Upper lobe of right lung (tissue), 1 donor: ENCODE measurements at regions not wholly inside any gene's neighbourhood (a gene's known extent, or its start where the extent isn't known, plus 50 kb on each side); places are given as distances from the start of the nearest gene placed in this dataset.

Experiments
- ATAC-seq: fragments of 200-7000 bp; cut with Tn5 transposase; one replicate; pipeline ENCODE4 v1.9.1; 2020; ENCODE audit warnings: mild to moderate bottlenecking, moderate library complexity
- DNase-seq: peaks from one replicate; pipeline ENCODE4 v3.0.0-alpha.2; 2020
- H3K27ac ChIP-seq: fragments of 200-600 bp; one replicate; pipeline ENCODE4 v1.8.0; 2022
- H3K27me3 ChIP-seq: fragments of 200-600 bp; one replicate; pipeline ENCODE4 v1.8.0; 2022; ENCODE audit warnings: mild to moderate bottlenecking
- H3K36me3 ChIP-seq: fragments of 200-600 bp; one replicate; pipeline ENCODE4 v1.8.0; 2022
- H3K4me1 ChIP-seq: fragments of 200-600 bp; one replicate; pipeline ENCODE4 v1.8.0; 2022
- H3K4me3 ChIP-seq: fragments of 200-600 bp; one replicate; pipeline ENCODE4 v1.8.0; 2022; ENCODE audit warnings: mild to moderate bottlenecking
- H3K9me3 ChIP-seq: fragments of 200-600 bp; one replicate; pipeline ENCODE4 v1.8.0; 2022
- intact Hi-C: fragments of 100-400 bp; cut with DNase I; formaldehyde crosslinking; loops from one replicate; pipeline ENCODE4 v1.11.0; 2022
- TF ChIP-seq, protein P1 (sequence below): fragments of 200-600 bp; IDR thresholded peaks from one replicate; pipeline ENCODE4 v1.8.0; 2022; ENCODE audit warnings: antibody characterized with exemption
- donor health status: DM: no; HTN: yes; CAD: no; lungs with severe emphysema.

DNA sequence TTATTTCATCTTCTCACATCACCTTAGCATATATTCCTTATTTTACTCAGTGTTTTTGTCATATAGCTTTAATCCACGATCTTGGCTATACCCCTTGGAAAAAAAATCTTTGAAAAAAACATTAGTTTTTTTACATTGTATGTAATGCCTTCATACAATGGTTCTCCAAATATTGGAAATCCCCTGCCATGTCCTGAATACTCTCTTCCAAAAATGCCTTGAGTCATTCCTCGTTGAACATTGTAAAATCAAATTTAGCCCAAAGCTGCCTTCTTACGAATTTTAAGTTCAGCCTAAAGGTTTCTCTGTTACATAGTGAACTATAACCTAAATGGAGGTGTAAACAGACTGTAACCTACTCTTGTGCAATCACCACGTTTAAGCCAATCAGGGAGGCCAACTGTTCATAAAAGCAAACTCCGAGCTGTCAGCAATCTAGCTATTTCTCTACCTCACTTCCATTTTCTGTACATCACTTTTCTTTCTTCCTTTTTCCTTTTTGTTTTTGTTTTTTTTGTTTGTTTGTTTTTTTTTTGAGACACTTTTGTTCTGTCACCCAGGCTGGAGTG is 140.1 kb downstream of the ANXA2 start:
- Histone ChIP-seq H3K27ac (no peak overlapping the region), H3K36me3 (no peaks in the 10 kb centered on the region), H3K27me3 (peaks cover 4% of the 10 kb centered on the region), H3K4me1 (no peaks in the 10 kb centered on the region), H3K4me3 (no peak overlapping the region), H3K9me3 (no peaks in the 10 kb centered on the region)
- TF ChIP-seq, protein P1, sequence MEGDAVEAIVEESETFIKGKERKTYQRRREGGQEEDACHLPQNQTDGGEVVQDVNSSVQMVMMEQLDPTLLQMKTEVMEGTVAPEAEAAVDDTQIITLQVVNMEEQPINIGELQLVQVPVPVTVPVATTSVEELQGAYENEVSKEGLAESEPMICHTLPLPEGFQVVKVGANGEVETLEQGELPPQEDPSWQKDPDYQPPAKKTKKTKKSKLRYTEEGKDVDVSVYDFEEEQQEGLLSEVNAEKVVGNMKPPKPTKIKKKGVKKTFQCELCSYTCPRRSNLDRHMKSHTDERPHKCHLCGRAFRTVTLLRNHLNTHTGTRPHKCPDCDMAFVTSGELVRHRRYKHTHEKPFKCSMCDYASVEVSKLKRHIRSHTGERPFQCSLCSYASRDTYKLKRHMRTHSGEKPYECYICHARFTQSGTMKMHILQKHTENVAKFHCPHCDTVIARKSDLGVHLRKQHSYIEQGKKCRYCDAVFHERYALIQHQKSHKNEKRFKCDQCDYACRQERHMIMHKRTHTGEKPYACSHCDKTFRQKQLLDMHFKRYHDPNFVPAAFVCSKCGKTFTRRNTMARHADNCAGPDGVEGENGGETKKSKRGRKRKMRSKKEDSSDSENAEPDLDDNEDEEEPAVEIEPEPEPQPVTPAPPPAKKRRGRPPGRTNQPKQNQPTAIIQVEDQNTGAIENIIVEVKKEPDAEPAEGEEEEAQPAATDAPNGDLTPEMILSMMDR, result no peak
- intact Hi-C loops, result no loop called here
- ATAC-seq (no peak), DNase-seq (no peak)

DNA sequence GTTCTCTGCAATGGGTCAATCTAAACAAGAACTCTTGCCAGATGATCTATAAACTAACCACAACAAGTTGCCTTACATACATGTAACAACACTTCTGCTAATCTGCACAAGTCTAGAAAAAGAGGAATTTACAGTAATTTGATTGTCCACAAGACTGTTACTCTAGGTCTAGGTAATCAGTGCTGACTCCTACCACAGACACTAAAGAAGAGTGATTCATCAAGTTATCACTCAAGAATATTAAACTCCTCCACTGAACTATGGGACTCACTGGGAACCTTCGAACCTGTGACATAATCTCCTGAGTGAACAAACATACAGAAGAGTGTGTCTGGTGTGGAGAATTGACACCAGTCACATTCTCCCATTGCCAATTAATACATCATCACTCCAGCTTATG is 138.3 kb downstream of the ANXA2 start:
- no peak overlapping the region for H3K4me3 ChIP-seq

DNA sequence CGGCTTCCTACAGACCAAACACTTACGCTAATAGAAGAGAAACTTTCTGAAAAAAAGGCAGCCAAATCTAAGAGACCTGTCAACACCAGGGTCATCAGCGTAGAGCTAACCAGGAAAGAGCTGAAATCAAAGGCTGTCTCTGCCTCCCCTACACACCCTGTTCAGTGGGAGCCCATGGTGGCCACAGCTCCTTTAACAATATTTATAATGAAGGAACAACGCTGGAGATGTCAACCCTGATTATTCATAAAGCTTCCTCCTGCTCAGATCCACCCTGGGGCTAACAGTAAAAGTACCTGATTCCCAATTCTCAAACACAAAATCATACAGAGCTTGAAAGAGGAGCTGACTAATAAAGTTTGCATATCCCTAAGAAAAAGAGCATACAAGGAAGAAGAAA is 133.7 kb downstream of the ANXA2 start:
- Histone ChIP-seq H3K27ac (no peak overlapping the region), H3K36me3 (no peaks in the 10 kb centered on the region), H3K4me3 (no peak overlapping the region), H3K9me3 (no peaks in the 10 kb centered on the region), H3K4me1 (no peaks in the 10 kb centered on the region), H3K27me3 (peaks cover 5% of the 10 kb centered on the region)
- no peak for ATAC-seq
- intact Hi-C loops, result no loop called here
- no peak for DNase-seq
- TF ChIP-seq, protein P1, result no peak

More for the DNA sequence above, 138.3 kb downstream of the ANXA2 start:
- no peaks in the 10 kb centered on the region for H3K4me1 ChIP-seq
- TF ChIP-seq, protein P1, result no peak
- no peaks in the 10 kb centered on the region for H3K36me3 ChIP-seq
- H3K27ac ChIP-seq, result no peak overlapping the region
- ATAC-seq, result no peak
- DNase-seq, result no peak
- no peaks in the 10 kb centered on the region for H3K9me3 ChIP-seq
- H3K27me3 ChIP-seq, result peaks cover 5% of the 10 kb centered on the region
- intact Hi-C loops, result no loop called here

DNA sequence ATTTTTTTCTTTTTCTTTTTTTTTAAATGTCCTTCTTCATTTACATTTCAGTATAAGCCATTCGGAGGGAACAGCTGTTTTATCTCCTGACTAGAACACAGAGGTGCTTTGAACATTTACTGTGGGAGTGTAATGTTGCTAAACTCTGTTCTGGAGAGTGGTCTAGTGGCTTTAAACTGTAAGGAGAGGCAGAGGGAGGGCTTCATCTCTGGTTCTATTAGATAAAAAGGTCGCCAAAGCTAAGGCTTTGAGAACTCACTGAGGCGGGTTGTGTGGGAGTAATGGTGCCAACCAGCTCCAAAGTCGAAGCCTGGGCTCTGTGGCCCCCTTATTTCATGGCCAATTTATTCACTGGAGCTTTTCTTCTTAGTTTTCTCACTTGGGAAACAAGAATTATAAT is 133.2 kb downstream of the ANXA2 start:
- H3K4me3 ChIP-seq, result no peak overlapping the region
- intact Hi-C loops, result no loop called here
- H3K27me3 ChIP-seq, result peaks cover 5% of the 10 kb centered on the region
- H3K27ac ChIP-seq, result no peak overlapping the region
- ATAC-seq (no peak), DNase-seq (no peak)
- no peaks in the 10 kb centered on the region for H3K4me1 ChIP-seq
- TF ChIP-seq, protein P1, result no peak
- H3K9me3 ChIP-seq, result no peaks in the 10 kb centered on the region
- H3K36me3 ChIP-seq, result no peaks in the 10 kb centered on the region

GRCh38 chr15:60265057-60265456 is 132.7 kb downstream of the ANXA2 start:
- peaks cover 5% of the 10 kb centered on the region for H3K27me3 ChIP-seq
- H3K27ac ChIP-seq, result no peak overlapping the region
- no peaks in the 10 kb centered on the region for H3K36me3 ChIP-seq
- intact Hi-C loops, result no loop called here
- DNase-seq, result no peak
- ATAC-seq, result no peak
- no peaks in the 10 kb centered on the region for H3K9me3 ChIP-seq
- no peak overlapping the region for H3K4me3 ChIP-seq
- TF ChIP-seq, protein P1, result no peak
- H3K4me1 ChIP-seq, result no peaks in the 10 kb centered on the region

DNA sequence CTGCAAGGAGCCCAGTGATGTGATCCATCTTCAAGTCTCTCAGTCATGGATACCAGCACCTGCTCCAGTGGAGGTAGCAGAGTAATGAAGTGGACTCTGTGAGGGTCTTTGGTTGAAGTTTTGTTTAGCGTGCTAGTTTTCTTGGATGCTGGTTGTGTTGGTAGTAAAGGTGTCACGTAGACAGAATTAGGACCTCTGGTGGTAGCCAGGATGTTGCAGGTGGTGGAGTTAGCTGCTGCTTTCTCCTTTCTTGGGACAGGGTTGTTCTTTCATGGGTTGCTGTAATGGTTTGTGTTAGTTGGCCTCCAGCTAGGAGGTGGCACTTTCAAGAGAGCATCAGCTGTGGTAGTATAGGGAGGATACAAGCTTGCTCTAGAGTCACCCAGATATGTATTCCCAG is 125.2 kb downstream of the ANXA2 start:
- no peaks in the 10 kb centered on the region for H3K27me3 ChIP-seq
- H3K9me3 ChIP-seq, result peaks cover 8% of the 10 kb centered on the region
- DNase-seq, result no peak
- TF ChIP-seq, protein P1, result no peak
- no peak for ATAC-seq
- no peaks in the 10 kb centered on the region for H3K4me1 ChIP-seq
- H3K27ac ChIP-seq, result no peak overlapping the region
- no peaks in the 10 kb centered on the region for H3K36me3 ChIP-seq
- no peak overlapping the region for H3K4me3 ChIP-seq
- intact Hi-C loops, result no loop called here
